GM12864 (cell line): ENCODE measurements at regions not wholly inside any gene's neighbourhood (a gene's known extent, or its start where the extent isn't known, plus 50 kb on each side); places are given as distances from the start of the nearest gene placed in this dataset.

ENCODE experiments used
- DNase-seq: peaks from one replicate; pipeline ENCODE4 v3.0.0-alpha.2; 2011; ENCODE audit warnings: low read depth
- H3K4me3 ChIP-seq: 2 replicates; pipeline ENCODE4 v1.5.1; 2011; ENCODE audit warnings: mild to moderate bottlenecking, low read depth, low read length, control low read depth
- TF ChIP-seq, protein P1 (sequence below): IDR thresholded peaks from 2 replicates; pipeline ENCODE4 v1.5.1; 2011; ENCODE audit warnings: low read depth, mild to moderate bottlenecking, moderate library complexity, low read length, control low read depth, inconsistent platforms; ENCODE audit errors: missing control alignments

DNA sequence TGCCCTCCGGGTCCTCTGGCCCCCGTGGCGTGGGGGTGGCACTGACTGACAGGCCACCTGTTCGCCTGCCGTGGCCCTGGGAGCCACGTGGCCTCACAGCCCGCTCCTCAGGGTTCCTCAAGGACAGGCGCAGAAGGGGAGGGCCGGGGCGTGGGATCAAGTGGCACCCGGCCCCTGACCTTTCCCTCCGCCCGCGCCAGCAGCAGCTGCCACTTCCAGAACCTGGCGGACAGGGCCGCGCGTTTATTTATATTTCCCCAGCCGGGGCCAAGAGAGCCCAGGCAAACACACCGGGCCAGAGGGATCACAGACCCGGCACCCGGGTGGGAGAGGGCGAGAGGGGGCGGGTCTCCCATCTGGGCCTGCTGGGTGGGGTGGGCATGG lies 92.6 kb downstream of the RFLNA start:
- TF ChIP-seq, protein P1, sequence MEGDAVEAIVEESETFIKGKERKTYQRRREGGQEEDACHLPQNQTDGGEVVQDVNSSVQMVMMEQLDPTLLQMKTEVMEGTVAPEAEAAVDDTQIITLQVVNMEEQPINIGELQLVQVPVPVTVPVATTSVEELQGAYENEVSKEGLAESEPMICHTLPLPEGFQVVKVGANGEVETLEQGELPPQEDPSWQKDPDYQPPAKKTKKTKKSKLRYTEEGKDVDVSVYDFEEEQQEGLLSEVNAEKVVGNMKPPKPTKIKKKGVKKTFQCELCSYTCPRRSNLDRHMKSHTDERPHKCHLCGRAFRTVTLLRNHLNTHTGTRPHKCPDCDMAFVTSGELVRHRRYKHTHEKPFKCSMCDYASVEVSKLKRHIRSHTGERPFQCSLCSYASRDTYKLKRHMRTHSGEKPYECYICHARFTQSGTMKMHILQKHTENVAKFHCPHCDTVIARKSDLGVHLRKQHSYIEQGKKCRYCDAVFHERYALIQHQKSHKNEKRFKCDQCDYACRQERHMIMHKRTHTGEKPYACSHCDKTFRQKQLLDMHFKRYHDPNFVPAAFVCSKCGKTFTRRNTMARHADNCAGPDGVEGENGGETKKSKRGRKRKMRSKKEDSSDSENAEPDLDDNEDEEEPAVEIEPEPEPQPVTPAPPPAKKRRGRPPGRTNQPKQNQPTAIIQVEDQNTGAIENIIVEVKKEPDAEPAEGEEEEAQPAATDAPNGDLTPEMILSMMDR, result no peak
- H3K4me3 ChIP-seq, result no peak overlapping the region
- no peak for DNase-seq

DNA sequence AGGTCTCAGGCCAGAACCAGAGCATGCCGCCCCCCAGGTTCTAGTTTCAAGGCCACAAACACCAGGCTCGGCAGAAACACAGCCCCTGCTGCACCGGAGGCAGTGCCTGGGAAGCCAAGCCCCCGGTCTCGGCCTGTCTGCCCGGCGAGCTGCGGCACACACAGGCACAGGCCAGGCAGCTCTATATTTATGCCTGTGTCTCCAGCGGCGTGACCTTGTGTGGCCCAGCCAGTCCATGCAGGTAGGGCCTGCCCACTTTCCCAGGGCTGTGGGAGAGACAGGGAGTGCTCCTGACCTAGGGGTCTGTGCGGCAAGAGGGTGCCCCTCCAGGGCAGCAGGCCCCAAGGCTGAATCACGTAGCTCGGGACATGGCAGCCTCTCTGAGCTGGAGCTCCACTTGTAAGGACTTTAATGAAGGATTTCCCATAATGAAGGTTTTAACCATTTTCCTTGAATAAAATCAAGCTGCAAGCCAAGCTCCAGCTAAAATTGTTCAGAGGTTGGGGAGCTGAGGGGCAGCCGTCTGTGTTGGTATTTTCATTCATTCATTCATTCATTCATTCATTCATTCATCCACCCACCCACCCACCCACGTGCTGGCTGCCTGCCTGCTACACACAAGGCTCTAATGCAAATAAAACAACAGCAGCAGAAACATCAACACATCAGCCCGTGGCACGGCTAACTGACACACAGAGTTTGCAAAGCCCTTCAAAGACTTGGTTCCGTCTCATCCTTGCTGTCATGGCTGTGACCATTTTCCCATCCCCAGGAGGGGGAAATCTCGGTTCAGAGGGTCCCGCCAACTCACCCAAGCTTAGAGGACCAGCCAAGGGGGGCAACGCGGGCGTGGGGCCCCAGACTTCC lies 92.0 kb downstream of the RFLNA start:
- H3K4me3 ChIP-seq, result no peak overlapping the region
- no peak for DNase-seq
- TF ChIP-seq, protein P1, result no peak

DNA sequence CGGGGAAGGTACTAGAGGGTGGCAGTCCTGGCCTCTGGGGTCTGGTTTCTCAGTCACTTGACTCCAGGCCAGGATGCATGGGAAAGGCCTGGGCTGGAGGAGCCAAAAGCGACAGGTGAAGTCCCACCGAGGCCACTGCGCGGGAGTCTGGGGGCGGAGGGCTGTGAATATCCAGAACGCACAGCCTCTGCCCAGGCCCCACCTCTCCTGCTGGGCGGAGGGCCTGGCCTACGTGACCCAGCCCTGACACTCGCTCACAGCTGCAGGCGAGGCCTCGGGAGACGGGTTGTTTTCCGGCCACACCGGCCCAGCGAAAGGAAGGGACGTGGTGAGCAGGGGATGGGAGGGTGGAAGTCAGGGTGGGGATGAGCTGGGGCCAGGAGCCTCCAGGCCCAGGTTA lies 91.2 kb downstream of the RFLNA start:
- TF ChIP-seq, protein P1, result no peak
- H3K4me3 ChIP-seq, result no peak overlapping the region
- no peak for DNase-seq

DNA sequence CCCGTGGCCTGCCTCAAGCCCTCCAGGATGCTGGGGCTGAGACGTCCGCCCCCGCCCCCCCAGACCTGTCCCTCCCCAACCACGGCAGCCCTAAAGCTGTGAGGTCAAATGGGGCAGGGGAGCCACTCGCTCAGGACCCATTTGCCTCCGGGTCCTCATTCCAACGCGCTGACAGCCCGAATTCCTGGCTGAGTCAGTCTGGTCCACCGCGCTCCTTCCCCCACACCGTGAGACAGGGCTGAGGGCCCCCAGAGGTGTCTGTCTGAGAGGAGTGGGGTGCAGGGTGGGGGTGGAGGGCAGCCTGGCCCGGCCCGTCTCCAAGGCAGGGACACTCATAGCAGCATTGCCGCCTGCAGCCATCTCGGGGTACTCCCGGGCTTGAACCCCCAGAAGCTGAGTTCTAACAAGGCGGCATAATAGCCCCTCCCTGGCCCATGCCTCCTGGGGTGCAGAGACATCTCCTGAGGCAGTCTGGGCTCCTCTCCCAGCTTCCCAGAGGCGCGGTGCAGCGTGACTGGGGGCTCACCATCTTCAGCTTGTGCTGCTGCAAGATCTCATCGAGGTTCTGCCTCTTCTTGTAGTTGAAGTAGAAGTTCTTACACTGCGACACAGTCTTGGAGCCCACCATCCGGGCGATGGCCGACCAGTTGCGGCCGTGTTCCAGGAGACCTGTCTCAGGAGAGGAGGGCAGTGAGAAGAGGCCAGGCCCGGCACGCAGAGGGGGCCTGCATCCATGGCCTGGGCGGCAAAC lies 90.5 kb downstream of the RFLNA start:
- no peak overlapping the region for H3K4me3 ChIP-seq
- TF ChIP-seq, protein P1, result no peak
- DNase-seq, result no peak

DNA sequence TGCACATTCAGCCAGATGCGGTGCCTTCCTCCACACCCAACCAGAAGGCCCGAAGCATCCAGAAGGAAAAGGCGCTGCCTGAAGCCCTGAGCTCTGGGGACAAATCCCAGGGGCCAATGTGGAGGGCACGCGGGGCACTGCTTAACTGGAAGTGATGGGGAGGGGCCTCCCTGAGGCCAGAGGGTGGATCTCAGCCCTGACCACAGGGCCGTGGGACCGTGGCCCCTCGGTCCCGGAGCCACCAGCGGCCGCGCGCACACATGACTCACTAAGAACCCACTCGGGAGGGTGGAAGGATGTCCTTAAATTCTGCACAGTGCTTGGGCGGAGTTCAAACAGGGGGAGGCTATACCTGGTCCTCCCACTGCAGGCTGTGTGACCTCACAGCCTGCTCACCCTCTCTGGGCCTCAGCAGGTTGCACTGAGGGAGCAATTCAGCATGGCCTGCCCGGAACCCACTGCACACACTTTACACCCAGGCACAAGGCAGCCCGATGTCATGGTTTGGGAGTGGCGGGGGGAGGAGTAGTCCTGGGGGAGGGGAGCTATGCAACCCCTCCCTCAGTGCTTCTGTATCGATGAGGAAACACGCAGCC lies 89.5 kb downstream of the RFLNA start:
- no peak for DNase-seq
- H3K4me3 ChIP-seq, result no peak overlapping the region
- TF ChIP-seq, protein P1, result no peak

DNA sequence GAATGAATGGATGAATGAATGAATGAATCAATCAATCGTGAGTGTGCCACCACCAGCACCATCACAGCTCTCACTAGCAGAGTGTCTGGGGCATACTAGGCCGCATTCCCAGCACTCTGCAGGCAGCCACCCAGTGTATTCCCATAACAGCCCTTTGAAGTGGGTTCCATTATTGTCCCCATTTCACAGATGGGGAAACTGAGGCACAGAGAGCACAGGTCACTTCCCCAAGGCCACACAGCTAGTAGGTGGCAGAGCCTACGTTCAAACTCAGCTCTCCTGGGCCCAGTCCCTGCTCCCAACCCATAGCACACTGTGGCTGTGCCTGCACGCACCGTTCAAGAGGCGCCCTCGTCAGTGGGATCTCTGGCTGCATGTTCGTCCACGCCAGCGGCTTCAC lies 88.1 kb downstream of the RFLNA start:
- DNase-seq, result no peak
- no peak overlapping the region for H3K4me3 ChIP-seq
- TF ChIP-seq, protein P1, result no peak
